ENCODE measurements at regions not wholly inside any gene's neighbourhood (a gene's known extent, or its start where the extent isn't known, plus 50 kb on each side); places are given as distances from the start of the nearest gene placed in this dataset.

DNA sequence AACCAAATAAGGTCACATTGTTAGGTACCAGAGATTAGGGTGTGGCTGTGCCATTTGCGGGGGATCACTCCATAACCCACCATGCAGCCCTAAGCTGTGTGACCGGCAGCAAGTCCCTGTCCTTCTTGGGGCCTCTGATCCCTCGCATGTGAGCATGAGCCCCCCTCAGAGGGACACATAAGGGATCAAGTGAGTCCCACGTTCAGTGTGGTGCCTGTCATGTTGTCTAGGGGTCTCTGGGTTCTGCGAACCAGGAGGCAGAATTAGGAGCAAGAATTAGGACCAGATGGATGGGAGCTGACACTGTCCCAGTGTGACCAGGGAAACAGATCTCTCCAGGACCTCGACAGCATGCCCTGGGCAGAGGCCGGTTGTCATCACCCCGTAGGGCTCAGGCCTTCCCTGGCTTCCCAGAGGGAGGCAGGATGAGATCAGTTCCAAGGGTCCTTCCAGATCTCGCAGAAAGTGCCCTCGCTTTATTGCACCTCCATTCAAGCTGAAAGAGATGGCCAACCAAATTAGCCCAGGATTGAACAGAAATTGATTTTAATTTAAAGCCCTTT is 113.2 kb upstream of the OTOS start:
- no peak for TF ChIP-seq CTCF (IDR thresholded peaks at IDR 0.05)
- TF ChIP-seq POLR2A (IDR thresholded peaks at IDR 0.05; ENCODE audit: low read depth) = no peak
- no peak for TF ChIP-seq POLR2AphosphoS5 (IDR thresholded peaks at IDR 0.05)
